Hepatocyte (in vitro differentiated cells): ENCODE measurements at regions not wholly inside any gene's neighbourhood (a gene's known extent, or its start where the extent isn't known, plus 50 kb on each side); places are given as distances from the start of the nearest gene placed in this dataset.

ENCODE experiments used
- CTCF ChIP-seq: fragments of 200-600 bp; sonication (generic); IDR thresholded peaks from 2 replicates; pipeline ENCODE4 v1.5.1; 2016; ENCODE audit warnings: antibody characterized with exemption, mild to moderate bottlenecking; ENCODE audit not compliant: poor library complexity
- EZH2 ChIP-seq: fragments of 200-600 bp; sonication (generic); IDR thresholded peaks from 2 replicates; pipeline ENCODE4 v1.6.1; 2016; ENCODE audit warnings: antibody characterized with exemption, mild to moderate bottlenecking, borderline replicate concordance
- EZH2phosphoT487 ChIP-seq: fragments of 200-600 bp; sonication (generic); IDR thresholded peaks from one replicate; pipeline ENCODE4 v1.6.1; 2018; ENCODE audit warnings: antibody characterized with exemption, mild to moderate bottlenecking, low read depth, moderate library complexity; ENCODE audit not compliant: unreplicated experiment, severe bottlenecking

GRCh38 chr13:80168089-80168850 lies 172.7 kb downstream of the SPRY2 start:
- TF ChIP-seq CTCF (no peak), EZH2 (no peak), EZH2phosphoT487 (no peak)
